GM20000 (cell line): ENCODE measurements at regions not wholly inside any gene's neighbourhood (a gene's known extent, or its start where the extent isn't known, plus 50 kb on each side); places are given as distances from the start of the nearest gene placed in this dataset.
"Not testable (repeated sequence)": the region's sequence is repeated elsewhere in the genome, so short reads cannot be mapped to it uniquely, and the experiment has no call there.

Experiments
- DNase-seq: peaks from one replicate; pipeline ENCODE4 v3.0.0; 2012; ENCODE audit warnings: low spot score
- TF ChIP-seq, protein P1 (sequence below): IDR thresholded peaks from 2 replicates; pipeline ENCODE4 v1.5.1; 2012; ENCODE audit warnings: mild to moderate bottlenecking, control low read depth; ENCODE audit errors: extremely low read depth, missing control alignments

DNA sequence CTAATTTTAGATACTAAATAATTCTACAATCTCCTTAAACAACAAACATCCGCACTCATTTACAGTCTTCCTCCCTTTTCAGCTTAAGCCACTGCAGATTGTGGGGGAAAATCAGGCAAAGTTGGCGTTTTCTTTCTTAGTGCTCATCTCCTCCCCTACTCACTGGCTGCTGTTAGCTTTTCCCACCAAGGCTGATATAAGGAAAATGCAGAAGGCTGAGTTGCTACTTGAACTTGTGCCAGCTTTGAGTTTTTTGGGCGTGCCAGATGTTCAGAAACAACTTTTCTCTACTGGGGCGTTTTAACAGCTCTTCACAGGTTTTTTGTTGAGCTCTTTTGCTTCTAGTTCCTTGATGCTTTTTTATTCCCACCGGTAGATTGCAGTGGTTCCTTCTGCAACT, 222.0 kb downstream of the PYDC2 start:
- TF ChIP-seq, protein P1, sequence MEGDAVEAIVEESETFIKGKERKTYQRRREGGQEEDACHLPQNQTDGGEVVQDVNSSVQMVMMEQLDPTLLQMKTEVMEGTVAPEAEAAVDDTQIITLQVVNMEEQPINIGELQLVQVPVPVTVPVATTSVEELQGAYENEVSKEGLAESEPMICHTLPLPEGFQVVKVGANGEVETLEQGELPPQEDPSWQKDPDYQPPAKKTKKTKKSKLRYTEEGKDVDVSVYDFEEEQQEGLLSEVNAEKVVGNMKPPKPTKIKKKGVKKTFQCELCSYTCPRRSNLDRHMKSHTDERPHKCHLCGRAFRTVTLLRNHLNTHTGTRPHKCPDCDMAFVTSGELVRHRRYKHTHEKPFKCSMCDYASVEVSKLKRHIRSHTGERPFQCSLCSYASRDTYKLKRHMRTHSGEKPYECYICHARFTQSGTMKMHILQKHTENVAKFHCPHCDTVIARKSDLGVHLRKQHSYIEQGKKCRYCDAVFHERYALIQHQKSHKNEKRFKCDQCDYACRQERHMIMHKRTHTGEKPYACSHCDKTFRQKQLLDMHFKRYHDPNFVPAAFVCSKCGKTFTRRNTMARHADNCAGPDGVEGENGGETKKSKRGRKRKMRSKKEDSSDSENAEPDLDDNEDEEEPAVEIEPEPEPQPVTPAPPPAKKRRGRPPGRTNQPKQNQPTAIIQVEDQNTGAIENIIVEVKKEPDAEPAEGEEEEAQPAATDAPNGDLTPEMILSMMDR = no peak
- no peak for DNase-seq

DNA sequence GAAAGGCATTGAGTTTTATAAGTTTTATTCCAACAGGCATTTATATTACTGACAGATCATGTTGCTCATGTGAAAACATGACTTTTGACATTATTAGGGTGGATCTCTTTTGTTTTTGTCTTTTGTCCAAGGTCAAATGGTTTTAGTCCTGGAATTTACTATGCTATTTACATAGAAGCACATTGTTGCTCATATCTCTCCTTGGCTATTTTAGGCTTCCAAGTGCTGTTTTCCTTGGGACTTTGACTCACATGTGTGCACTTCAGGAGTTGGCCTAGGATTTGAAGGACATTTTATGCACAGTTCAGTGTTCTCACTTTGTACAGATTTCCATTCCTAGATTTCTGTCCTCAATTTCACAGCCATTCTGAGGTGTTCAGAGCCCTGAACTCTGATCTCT, 225.7 kb downstream of the PYDC2 start:
- DNase-seq = no peak
- TF ChIP-seq, protein P1 = no peak

DNA sequence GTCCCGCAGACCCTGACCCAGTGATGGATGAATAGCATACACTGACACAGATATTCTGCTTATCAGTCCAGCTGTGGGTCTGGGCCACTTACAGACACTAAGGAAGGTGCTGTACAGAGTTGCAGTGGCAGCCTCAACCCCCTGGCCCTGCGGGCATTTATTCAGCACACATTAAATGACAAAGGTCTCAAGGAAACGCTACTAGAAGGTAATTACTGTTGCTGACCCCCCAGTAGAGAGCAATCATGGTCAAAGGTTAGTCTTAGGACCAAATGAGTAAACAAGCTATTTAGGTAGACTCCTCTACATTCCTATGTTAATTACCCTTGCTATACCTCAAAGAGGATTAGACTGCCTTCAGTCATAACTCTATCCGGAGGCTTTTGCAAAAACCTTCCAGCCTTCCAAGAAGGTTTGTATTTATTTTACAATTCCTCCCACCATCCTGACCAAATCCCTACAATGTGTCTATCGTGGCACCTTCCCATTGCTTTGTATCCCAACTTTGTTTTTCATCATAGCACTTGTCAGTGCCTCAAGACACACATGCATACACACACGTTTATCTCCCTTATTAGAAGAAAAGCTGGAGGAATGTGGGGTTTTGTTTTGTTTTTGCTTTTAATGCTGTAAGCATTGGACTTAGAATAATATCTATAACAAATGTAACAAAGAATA, 227.9 kb downstream of the PYDC2 start:
- DNase-seq = no peak
- TF ChIP-seq, protein P1 = no peak

DNA sequence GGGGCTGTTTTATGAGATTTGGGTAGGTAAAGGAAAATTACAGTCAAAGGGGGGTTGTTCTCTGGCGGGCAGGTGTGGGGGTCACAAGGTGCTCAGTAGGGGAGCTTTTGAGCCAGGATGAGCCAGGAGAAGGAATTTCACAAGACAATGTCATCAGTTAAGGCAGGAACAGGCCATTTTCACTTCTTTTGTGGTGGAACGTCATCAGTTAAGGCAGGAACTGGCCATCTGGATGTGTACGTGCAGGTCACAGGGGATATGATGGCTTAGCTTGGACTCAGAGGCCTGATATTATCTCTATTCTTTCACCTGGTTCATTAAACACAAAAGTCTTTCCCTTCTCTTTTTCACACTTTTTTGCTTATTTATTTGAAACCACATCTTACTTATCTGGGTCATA, 230.2 kb downstream of the PYDC2 start:
- DNase-seq = not testable (repeated sequence)

DNA sequence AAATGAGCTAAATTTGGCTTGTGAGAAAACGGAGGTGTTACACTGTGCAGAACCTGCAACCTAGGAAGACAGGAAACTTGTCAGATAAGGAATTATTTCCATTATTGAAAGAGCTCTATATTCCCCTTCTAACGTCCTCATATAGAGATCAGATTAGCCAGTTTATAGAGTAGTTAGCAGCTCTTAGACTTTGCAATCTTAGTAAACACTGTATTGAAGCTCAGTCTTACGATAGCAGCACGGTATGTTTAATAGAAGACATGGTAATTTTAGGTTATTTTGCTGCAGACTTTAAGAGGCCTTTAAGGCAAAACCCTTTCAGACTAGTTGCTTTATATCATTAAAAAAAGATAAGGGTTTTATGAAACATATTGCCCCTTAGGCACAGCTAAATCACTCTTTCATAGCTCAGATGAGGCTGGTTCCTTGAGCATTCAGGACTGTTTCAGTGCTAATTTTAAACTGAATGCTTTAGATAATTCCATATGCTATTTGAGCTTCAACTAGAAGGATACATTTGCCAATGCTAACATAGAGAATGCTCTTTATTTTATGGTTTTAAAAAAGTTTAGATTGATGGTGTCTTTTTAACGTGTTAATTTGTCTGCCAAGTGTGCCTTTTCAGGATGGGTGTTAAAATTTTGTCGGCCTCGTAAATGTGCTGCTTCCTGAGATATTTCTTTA, 234.3 kb downstream of the PYDC2 start:
- DNase-seq = no peak
- TF ChIP-seq, protein P1 = no peak

DNA sequence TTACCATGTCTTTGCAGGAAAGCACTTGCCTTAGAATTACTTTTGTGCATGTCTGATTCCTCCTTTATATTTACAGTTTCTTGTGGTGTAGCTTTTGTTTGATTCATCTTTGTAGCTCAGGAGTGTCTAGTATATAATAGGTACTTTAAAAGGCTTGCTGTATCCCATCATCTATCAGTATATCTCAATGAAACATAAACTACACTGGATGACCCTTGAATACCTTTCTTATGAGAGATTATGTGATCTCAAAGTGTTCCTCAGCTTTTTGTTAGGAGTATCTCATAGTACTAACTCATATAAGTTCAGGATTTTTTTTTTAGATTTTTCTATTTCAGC, 234.8 kb downstream of the PYDC2 start:
- TF ChIP-seq, protein P1 = no peak
- DNase-seq = no peak

DNA sequence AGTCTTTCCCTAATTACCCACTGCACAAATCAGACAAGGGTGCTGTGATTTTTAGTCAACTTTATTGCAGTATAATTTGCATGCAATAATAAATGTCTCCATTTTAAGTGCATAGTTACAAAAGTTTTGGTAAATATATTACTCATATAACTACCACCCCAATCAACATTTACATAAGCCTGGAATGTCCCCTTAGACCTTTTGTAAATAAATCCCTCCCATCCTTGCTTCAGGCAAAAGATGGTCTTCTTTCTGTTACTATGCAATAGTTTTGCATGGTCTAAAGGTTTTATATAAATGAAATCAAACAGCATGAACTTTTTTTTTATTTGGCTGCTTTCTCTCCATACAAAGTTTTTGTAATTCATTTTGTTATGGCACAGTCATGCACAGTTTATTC, 235.4 kb downstream of the PYDC2 start:
- TF ChIP-seq, protein P1 = no peak
- no peak for DNase-seq

DNA sequence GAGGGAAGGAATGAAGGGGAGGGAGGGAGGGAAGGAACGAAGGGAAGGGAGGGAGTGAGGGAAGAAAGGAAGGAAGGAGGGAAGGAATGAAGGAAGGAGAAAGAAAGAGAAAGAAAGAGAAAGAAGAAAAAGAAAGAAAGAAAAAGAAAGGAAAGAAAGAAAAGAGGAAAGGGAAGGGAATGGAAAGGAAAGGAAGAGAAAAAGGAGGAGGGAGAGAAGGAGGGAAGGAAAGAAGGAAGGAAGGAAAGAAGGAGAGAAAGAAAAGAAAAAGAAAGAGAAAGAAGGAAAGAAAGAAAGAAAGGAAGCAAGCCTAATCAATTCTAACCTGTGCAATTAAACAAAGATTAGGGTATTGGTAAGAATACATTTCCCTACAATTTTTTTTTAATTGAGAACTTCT, 238.6 kb downstream of the PYDC2 start:
- no peak for DNase-seq
- TF ChIP-seq, protein P1 = no peak
